ENCODE measurements at regions not wholly inside any gene's neighbourhood (a gene's known extent, or its start where the extent isn't known, plus 50 kb on each side); places are given as distances from the start of the nearest gene placed in this dataset.

GRCh38 chr14:105888784-105889665 is 362.6 kb downstream of the TMEM121 start:
- 77 to 92% methylated on average over 15 to 20 of the region's 20 CpGs for WGBS, 2 donors
- Histone ChIP-seq H3K27ac (no peak overlapping the region), H3K9me3 (no peaks in the 10 kb centered on the region), H3K4me1 (no peaks in the 10 kb centered on the region), H3K27me3 (no peaks in the 10 kb centered on the region), H3K4me3 (no peak overlapping the region), H3K36me3 (ENCODE audit: low read depth, missing control alignments) (no peaks in the 10 kb centered on the region)
- DNase-seq = no peak
- no peak for TF ChIP-seq CTCF (IDR thresholded peaks at IDR 0.05)
- no peak for TF ChIP-seq POLR2A (IDR thresholded peaks at IDR 0.05)
- intact Hi-C loops (cut with DNase I; ENCODE audit: low total_unique reads) = no loop called here

- Histone ChIP-seq H3K36me3 (ENCODE audit: low read depth, missing control alignments) (no peaks in the 10 kb centered on the region), H3K4me3 (no peak overlapping the region), H3K27ac (no peak overlapping the region), H3K4me1 (no peaks in the 10 kb centered on the region), H3K9me3 (no peaks in the 10 kb centered on the region), H3K27me3 (no peaks in the 10 kb centered on the region)
- no peak for TF ChIP-seq POLR2A (IDR thresholded peaks at IDR 0.05)
- TF ChIP-seq CTCF (IDR thresholded peaks at IDR 0.05) = no peak
- DNase-seq = no peak
- WGBS, 2 donors = 56 to 74% methylated on average over 7 to 8 of the region's 10 CpGs
- intact Hi-C loops (cut with DNase I; ENCODE audit: low total_unique reads) = no loop called here
Observed at GRCh38 chr14:105889666-105890473, 363.5 kb downstream of the TMEM121 start.

GRCh38 chr14:105890474-105891220 is 364.3 kb downstream of the TMEM121 start:
- no peaks in the 10 kb centered on the region for H3K27me3 ChIP-seq
- H3K4me1 ChIP-seq = no peaks in the 10 kb centered on the region
- H3K27ac ChIP-seq = no peak overlapping the region
- no peaks in the 10 kb centered on the region for H3K36me3 ChIP-seq (ENCODE audit: low read depth, missing control alignments)
- TF ChIP-seq POLR2A (IDR thresholded peaks at IDR 0.05) (no peak), CTCF (IDR thresholded peaks at IDR 0.05) (no peak)
- DNase-seq = no peak
- intact Hi-C loops (cut with DNase I; ENCODE audit: low total_unique reads) = no loop called here
- no peaks in the 10 kb centered on the region for H3K9me3 ChIP-seq
- WGBS, 2 donors = 84 to 93% methylated on average over 12 to 18 of the region's 18 CpGs
- no peak overlapping the region for H3K4me3 ChIP-seq

- no peak overlapping the region for H3K27ac ChIP-seq
- H3K4me1 ChIP-seq = no peaks in the 10 kb centered on the region
- no peak overlapping the region for H3K4me3 ChIP-seq
- H3K9me3 ChIP-seq = no peaks in the 10 kb centered on the region
- TF ChIP-seq POLR2A (IDR thresholded peaks at IDR 0.05) (no peak), CTCF (IDR thresholded peaks at IDR 0.05) (no peak)
- no peak for DNase-seq
- H3K36me3 ChIP-seq (ENCODE audit: low read depth, missing control alignments) = no peaks in the 10 kb centered on the region
- H3K27me3 ChIP-seq = no peaks in the 10 kb centered on the region
- intact Hi-C loops (cut with DNase I; ENCODE audit: low total_unique reads) = no loop called here
- WGBS, 2 donors = 80 to 84% methylated on average over 1 to 15 of the region's 15 CpGs
Observed at GRCh38 chr14:105891221-105891602, 364.8 kb downstream of the TMEM121 start.

Data from testis (tissue), 2 donors.